HT-29 (cell line): ENCODE measurements at regions not wholly inside any gene's neighbourhood (a gene's known extent, or its start where the extent isn't known, plus 50 kb on each side); places are given as distances from the start of the nearest gene placed in this dataset.
"Not testable (repeated sequence)": the region's sequence is repeated elsewhere in the genome, so short reads cannot be mapped to it uniquely, and the experiment has no call there.

Experiments
- DNase-seq: peaks from one replicate; pipeline ENCODE4 v3.0.0-alpha.2; 2015; ENCODE audit warnings: low spot score

DNA sequence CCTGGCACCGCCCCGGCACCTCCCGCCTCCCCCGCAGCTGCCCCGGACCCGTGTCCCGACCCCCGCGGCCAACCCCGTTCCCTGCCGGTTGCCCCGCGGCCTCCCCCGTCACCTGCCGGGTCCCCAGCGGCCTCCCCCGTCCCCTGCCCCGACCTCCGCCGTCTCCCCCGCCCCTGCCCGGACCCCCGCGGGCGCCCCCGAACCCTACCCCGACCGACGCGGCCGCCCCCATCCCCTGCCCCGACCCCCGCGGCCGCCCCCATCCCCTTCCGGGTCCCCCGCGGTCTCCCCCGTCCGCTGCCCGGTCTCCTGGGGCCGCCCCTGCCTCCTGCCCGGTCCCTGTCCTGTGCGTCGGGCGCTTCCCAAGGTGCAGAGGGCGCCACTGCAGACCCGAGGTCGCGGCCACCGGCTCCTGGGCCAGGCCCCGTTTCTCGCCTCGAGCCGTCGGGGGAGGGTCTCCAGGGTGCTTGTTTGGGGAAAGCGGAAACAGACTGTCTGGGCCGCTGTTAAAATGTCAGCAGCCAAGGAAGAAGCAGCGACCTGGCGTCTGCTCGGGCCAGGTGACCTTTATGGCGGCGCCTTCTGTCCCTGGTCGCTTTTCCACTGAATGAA is 51.6 kb upstream of the APOD start:
- not testable (repeated sequence) for DNase-seq

DNA sequence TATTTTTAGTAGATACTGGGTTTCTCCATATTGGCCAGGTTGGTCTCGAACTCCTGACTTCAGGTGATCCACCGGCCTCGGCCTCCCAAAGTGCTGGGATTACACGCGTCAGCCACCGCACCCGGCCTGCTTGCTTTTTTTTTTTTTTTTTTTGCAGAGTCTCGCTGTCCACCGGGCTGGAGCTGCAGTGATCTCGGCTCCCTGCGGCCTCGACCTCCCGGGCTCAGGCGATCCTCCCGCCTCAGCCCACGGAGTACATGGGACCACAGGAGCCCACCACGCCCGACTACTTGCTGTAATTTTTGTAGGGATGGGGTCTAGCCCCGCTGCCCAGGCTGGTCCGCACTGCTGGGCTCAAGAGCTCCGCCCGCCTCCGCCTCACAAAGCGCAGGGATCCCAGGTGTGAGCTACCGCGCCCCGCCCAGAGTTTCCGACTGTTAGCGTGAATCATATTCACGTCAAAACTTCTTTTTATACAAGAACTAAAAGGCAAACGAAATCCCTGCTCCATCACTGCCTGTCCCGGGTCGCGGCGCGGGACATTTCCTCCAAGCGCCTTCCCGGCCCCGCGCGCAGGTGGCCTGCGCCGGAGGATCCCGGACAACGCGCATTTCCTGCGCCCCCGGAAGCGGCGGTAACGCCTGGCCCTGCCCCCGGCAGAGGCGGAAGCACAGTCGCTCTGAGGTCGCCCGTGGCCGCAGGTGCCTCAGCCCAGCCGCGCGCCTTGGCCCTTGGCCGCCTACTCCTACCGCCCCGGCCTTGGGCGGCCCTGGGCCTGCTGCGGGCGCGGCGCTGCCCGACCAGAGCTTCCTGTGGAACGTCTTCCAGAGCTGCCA is 50.9 kb upstream of the APOD start:
- not testable (repeated sequence) for DNase-seq
